ENCODE measurements at regions not wholly inside any gene's neighbourhood (a gene's known extent, or its start where the extent isn't known, plus 50 kb on each side); places are given as distances from the start of the nearest gene placed in this dataset.

DNA sequence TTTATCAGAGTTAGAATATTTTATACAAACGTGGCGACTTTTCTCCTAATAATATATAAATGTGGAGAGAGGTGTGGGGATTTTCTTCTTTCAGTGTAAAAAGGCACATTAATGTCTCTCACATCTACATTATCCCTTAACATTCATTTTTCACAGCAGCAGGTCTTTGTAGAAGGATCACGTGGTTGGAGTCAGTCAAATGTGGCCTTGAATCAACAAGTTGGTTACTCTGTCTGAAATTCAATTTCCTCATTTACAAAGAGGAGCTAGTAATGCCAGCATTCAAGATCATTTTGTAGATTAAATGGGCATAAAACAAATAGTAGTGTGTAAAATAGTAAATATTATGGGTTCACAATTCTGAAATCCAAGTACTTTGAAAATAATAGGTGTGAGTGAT, 183.1 kb upstream of the SEMA3E start (continued):
- TF ChIP-seq, protein P1, sequence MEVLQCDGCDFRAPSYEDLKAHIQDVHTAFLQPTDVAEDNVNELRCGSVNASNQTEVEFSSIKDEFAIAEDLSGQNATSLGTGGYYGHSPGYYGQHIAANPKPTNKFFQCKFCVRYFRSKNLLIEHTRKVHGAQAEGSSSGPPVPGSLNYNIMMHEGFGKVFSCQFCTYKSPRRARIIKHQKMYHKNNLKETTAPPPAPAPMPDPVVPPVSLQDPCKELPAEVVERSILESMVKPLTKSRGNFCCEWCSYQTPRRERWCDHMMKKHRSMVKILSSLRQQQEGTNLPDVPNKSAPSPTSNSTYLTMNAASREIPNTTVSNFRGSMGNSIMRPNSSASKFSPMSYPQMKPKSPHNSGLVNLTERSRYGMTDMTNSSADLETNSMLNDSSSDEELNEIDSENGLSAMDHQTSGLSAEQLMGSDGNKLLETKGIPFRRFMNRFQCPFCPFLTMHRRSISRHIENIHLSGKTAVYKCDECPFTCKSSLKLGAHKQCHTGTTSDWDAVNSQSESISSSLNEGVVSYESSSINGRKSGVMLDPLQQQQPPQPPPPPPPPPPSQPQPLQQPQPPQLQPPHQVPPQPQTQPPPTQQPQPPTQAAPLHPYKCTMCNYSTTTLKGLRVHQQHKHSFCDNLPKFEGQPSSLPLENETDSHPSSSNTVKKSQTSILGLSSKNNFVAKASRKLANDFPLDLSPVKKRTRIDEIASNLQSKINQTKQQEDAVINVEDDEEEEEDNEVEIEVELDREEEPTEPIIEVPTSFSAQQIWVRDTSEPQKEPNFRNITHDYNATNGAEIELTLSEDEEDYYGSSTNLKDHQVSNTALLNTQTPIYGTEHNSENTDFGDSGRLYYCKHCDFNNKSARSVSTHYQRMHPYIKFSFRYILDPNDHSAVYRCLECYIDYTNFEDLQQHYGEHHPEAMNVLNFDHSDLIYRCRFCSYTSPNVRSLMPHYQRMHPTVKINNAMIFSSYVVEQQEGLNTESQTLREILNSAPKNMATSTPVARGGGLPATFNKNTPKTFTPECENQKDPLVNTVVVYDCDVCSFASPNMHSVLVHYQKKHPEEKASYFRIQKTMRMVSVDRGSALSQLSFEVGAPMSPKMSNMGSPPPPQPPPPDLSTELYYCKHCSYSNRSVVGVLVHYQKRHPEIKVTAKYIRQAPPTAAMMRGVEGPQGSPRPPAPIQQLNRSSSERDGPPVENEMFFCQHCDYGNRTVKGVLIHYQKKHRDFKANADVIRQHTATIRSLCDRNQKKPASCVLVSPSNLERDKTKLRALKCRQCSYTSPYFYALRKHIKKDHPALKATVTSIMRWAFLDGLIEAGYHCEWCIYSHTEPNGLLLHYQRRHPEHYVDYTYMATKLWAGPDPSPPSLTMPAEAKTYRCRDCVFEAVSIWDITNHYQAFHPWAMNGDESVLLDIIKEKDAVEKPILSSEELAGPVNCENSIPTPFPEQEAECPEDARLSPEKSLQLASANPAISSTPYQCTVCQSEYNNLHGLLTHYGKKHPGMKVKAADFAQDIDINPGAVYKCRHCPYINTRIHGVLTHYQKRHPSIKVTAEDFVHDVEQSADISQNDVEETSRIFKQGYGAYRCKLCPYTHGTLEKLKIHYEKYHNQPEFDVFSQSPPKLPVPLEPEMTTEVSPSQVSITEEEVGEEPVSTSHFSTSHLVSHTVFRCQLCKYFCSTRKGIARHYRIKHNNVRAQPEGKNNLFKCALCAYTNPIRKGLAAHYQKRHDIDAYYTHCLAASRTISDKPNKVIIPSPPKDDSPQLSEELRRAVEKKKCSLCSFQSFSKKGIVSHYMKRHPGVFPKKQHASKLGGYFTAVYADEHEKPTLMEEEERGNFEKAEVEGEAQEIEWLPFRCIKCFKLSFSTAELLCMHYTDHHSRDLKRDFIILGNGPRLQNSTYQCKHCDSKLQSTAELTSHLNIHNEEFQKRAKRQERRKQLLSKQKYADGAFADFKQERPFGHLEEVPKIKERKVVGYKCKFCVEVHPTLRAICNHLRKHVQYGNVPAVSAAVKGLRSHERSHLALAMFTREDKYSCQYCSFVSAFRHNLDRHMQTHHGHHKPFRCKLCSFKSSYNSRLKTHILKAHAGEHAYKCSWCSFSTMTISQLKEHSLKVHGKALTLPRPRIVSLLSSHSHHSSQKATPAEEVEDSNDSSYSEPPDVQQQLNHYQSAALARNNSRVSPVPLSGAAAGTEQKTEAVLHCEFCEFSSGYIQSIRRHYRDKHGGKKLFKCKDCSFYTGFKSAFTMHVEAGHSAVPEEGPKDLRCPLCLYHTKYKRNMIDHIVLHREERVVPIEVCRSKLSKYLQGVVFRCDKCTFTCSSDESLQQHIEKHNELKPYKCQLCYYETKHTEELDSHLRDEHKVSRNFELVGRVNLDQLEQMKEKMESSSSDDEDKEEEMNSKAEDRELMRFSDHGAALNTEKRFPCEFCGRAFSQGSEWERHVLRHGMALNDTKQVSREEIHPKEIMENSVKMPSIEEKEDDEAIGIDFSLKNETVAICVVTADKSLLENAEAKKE (CRISPR knock-in tag; IDR thresholded peaks at IDR 0.05): no peak
- no peak; the same call in 1 of the 2 replicates for TF ChIP-seq NANOG (IDR thresholded peaks at IDR 0.05; ENCODE audit: borderline replicate concordance)
- TF ChIP-seq ETS1 (IDR thresholded peaks at IDR 0.05): no peak
- no peak for TF ChIP-seq ZNF331 (CRISPR knock-in tag; IDR thresholded peaks at IDR 0.05; ENCODE audit: low read depth)
- TF ChIP-seq POLR2AphosphoS5 (IDR thresholded peaks at IDR 0.05; ENCODE audit: low read depth): no peak
- no peak for TF ChIP-seq CREB1 (CRISPR knock-in tag; IDR thresholded peaks at IDR 0.05; ENCODE audit: low read depth)

DNA sequence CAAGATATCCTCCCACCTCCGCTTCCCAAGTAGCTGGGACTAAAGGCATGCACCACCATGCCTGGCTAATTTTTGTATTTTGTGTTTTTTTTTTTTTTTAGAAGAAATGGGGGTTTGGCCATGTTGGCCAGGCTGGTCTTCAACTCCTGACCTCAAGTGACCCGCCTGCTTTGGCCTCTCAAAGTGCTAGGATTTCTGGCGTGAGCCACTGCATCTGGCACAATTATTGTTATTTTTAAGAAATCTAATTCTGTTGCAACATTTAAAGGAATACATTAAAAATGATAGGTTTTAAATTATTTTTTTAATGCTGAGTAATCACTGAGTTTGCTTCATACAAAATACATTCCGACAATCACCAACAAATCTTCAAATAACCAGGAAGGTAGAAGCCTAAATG, 178.1 kb upstream of the SEMA3E start:
- Mint-ChIP-seq H3K36me3 (ENCODE audit: low read depth) (no peaks in the 10 kb centered on the region), H3K27ac (no peak overlapping the region), H3K9me3 (no peaks in the 10 kb centered on the region)
- no peak for TF ChIP-seq ZNF331 (CRISPR knock-in tag; IDR thresholded peaks at IDR 0.05; ENCODE audit: low read depth)
- TF ChIP-seq EZH2phosphoT487 (IDR thresholded peaks at IDR 0.05; ENCODE audit: unreplicated experiment): no peak
- TF ChIP-seq, protein P2, sequence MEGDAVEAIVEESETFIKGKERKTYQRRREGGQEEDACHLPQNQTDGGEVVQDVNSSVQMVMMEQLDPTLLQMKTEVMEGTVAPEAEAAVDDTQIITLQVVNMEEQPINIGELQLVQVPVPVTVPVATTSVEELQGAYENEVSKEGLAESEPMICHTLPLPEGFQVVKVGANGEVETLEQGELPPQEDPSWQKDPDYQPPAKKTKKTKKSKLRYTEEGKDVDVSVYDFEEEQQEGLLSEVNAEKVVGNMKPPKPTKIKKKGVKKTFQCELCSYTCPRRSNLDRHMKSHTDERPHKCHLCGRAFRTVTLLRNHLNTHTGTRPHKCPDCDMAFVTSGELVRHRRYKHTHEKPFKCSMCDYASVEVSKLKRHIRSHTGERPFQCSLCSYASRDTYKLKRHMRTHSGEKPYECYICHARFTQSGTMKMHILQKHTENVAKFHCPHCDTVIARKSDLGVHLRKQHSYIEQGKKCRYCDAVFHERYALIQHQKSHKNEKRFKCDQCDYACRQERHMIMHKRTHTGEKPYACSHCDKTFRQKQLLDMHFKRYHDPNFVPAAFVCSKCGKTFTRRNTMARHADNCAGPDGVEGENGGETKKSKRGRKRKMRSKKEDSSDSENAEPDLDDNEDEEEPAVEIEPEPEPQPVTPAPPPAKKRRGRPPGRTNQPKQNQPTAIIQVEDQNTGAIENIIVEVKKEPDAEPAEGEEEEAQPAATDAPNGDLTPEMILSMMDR (conservative IDR thresholded peaks at IDR 0.05; ENCODE audit: low read depth in 2 of 2): no peak
- TF ChIP-seq ETS1 (IDR thresholded peaks at IDR 0.05): no peak
- TF ChIP-seq NANOG (IDR thresholded peaks at IDR 0.05; ENCODE audit: borderline replicate concordance): no peak

More for the DNA sequence above, 178.1 kb upstream of the SEMA3E start:
- Mint-ChIP-seq H3K4me3 (no peak overlapping the region), H3K4me1 (peaks cover 13% of the 10 kb centered on the region), H3K27me3 (ENCODE audit: insufficient read depth, low read depth, poor library complexity) (peaks cover 4% of the 10 kb centered on the region)
- no peak overlapping the region for H2AFZ ChIP-seq
- no peak for ATAC-seq
- no peak overlapping the region for H3K27ac ChIP-seq (ENCODE audit: low read depth)
- no peaks in the 10 kb centered on the region for H3F3A ChIP-seq (replicated peaks; ENCODE audit: low read depth)
- H3K79me2 ChIP-seq (replicated peaks; ENCODE audit: insufficient read depth): no peaks in the 10 kb centered on the region
- no peak for DNase-seq (ENCODE audit: low spot score)
- H3K4me3 ChIP-seq: no peak overlapping the region
- H3K27me3 ChIP-seq (ENCODE audit: insufficient read depth): no peaks in the 10 kb centered on the region
- H3K9me2 ChIP-seq (ENCODE audit: insufficient read depth): 0 out of 2 replicates have a peak, but pooled peaks cover 6% of the 10 kb centered on the region
- no peak overlapping the region for H3K4me2 ChIP-seq
- peaks cover 8% of the 10 kb centered on the region for H3K4me1 ChIP-seq (ENCODE audit: insufficient read depth)
- H3K36me3 ChIP-seq (ENCODE audit: insufficient read depth): no peaks in the 10 kb centered on the region
- no peaks in the 10 kb centered on the region for H4K20me1 ChIP-seq (replicated peaks; ENCODE audit: insufficient read depth)

All from GM23338 (cell line).